OCI-LY3 (cell line): ENCODE measurements at regions not wholly inside any gene's neighbourhood (a gene's known extent, or its start where the extent isn't known, plus 50 kb on each side); places are given as distances from the start of the nearest gene placed in this dataset.

ENCODE experiments used
- H2AFZ ChIP-seq: fragments of 200-600, 300-600 bp; shearing (Covaris generic); 2 replicates; pipeline ENCODE4 v1.6.0; 2014; ENCODE audit warnings: antibody characterized with exemption, low read depth, low read length
- H3K27ac ChIP-seq: fragments of 200-600, 300-600 bp; sonication (generic); 2 replicates; pipeline ENCODE4 v1.5.1; 2014; ENCODE audit warnings: mild to moderate bottlenecking, low read length, moderate library complexity, mixed read lengths
- H3K27me3 ChIP-seq: fragments of 200-600, 300-600 bp; sonication (generic); 2 replicates; pipeline ENCODE4 v1.6.1; 2014; ENCODE audit warnings: low read depth, low read length, mixed read lengths
- H3K36me3 ChIP-seq: fragments of 200-600, 300-600 bp; sonication (generic); replicated peaks from 2 replicates; pipeline ENCODE3; 2014; ENCODE audit warnings: low read depth, low read length, mixed read lengths
- H3K4me1 ChIP-seq: fragments of 300-600, 200-600 bp; sonication (generic); 2 replicates; pipeline ENCODE4 v1.6.1; 2014; ENCODE audit warnings: low read length, mixed read lengths
- H3K4me2 ChIP-seq: fragments of 200-600, 300-600 bp; sonication (generic); 2 replicates; pipeline ENCODE4 v1.6.1; 2014; ENCODE audit warnings: low read length, mixed read lengths
- H3K4me3 ChIP-seq: fragments of 300-600, 200-600 bp; sonication (generic); 2 replicates; pipeline ENCODE4 v1.5.1; 2014; ENCODE audit warnings: antibody characterized with exemption, mild to moderate bottlenecking, low read length, moderate library complexity
- H3K79me2 ChIP-seq: fragments of 300-600, 200-600 bp; shearing (Covaris generic); 2 replicates; pipeline ENCODE4 v1.6.1; 2014; ENCODE audit warnings: mild to moderate bottlenecking, low read length, mixed read lengths
- H3K9ac ChIP-seq: fragments of 300-600, 200-600 bp; shearing (Covaris generic); 2 replicates; pipeline ENCODE4 v1.6.0; 2014; ENCODE audit warnings: mild to moderate bottlenecking, low read length, moderate library complexity
- H3K9me3 ChIP-seq: fragments of 200-600, 300-600 bp; shearing (Covaris generic); 2 replicates; pipeline ENCODE4 v1.6.1; 2014; ENCODE audit warnings: low read length, mixed read lengths; ENCODE audit not compliant: insufficient read depth
- H4K20me1 ChIP-seq: fragments of 200-600, 300-600 bp; sonication (generic); 2 replicates; pipeline ENCODE4 v1.6.1; 2016; ENCODE audit warnings: low read length, mixed read lengths; ENCODE audit not compliant: insufficient read depth
- EZH2phosphoT487 ChIP-seq: fragments of 200-600 bp; shearing (Covaris generic); IDR thresholded peaks from 2 replicates; pipeline ENCODE4 v1.6.1; 2018; ENCODE audit warnings: antibody characterized with exemption, mixed run types, low read depth
- TF ChIP-seq, protein P1 (sequence below): fragments of 200-600, 300-600 bp; sonication (generic); IDR thresholded peaks from 2 replicates; pipeline ENCODE4 v1.5.1; 2014; ENCODE audit warnings: antibody characterized with exemption, low read length, low read depth

GRCh38 chr6:9040718-9041117 lies 605.4 kb upstream of the SLC35B3 start:
- Histone ChIP-seq H2AFZ (no peak overlapping the region), H3K4me2 (no peak overlapping the region), H3K4me1 (no peaks in the 10 kb centered on the region), H3K27ac (no peak overlapping the region), H3K9ac (no peak overlapping the region), H4K20me1 (no peaks in the 10 kb centered on the region), H3K27me3 (no peaks in the 10 kb centered on the region), H3K79me2 (no peaks in the 10 kb centered on the region), H3K9me3 (no peaks in the 10 kb centered on the region), H3K36me3 (no peaks in the 10 kb centered on the region), H3K4me3 (no peak overlapping the region)
- TF ChIP-seq EZH2phosphoT487, result no peak
- TF ChIP-seq, protein P1, sequence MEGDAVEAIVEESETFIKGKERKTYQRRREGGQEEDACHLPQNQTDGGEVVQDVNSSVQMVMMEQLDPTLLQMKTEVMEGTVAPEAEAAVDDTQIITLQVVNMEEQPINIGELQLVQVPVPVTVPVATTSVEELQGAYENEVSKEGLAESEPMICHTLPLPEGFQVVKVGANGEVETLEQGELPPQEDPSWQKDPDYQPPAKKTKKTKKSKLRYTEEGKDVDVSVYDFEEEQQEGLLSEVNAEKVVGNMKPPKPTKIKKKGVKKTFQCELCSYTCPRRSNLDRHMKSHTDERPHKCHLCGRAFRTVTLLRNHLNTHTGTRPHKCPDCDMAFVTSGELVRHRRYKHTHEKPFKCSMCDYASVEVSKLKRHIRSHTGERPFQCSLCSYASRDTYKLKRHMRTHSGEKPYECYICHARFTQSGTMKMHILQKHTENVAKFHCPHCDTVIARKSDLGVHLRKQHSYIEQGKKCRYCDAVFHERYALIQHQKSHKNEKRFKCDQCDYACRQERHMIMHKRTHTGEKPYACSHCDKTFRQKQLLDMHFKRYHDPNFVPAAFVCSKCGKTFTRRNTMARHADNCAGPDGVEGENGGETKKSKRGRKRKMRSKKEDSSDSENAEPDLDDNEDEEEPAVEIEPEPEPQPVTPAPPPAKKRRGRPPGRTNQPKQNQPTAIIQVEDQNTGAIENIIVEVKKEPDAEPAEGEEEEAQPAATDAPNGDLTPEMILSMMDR, result no peak

- H3K4me1 ChIP-seq, result no peaks in the 10 kb centered on the region
- H2AFZ ChIP-seq, result no peak overlapping the region
- TF ChIP-seq EZH2phosphoT487, result no peak
- TF ChIP-seq, protein P1, result no peak
- no peak overlapping the region for H3K27ac ChIP-seq
- no peaks in the 10 kb centered on the region for H3K36me3 ChIP-seq
- H3K4me3 ChIP-seq, result no peak overlapping the region
- no peaks in the 10 kb centered on the region for H3K9me3 ChIP-seq
- no peaks in the 10 kb centered on the region for H3K27me3 ChIP-seq
- no peaks in the 10 kb centered on the region for H3K79me2 ChIP-seq
- no peaks in the 10 kb centered on the region for H4K20me1 ChIP-seq
- no peak overlapping the region for H3K9ac ChIP-seq
- no peak overlapping the region for H3K4me2 ChIP-seq
Observed at GRCh38 chr6:9039258-9039657, 603.9 kb upstream of the SLC35B3 start.

GRCh38 chr6:9028086-9028485 lies 592.7 kb upstream of the SLC35B3 start:
- no peaks in the 10 kb centered on the region for H3K4me1 ChIP-seq
- no peaks in the 10 kb centered on the region for H3K9me3 ChIP-seq
- H3K27ac ChIP-seq, result no peak overlapping the region
- H3K9ac ChIP-seq, result no peak overlapping the region
- no peaks in the 10 kb centered on the region for H3K27me3 ChIP-seq
- H3K36me3 ChIP-seq, result no peaks in the 10 kb centered on the region
- H3K4me3 ChIP-seq, result no peak overlapping the region
- H4K20me1 ChIP-seq, result no peaks in the 10 kb centered on the region
- H3K4me2 ChIP-seq, result no peak overlapping the region
- H2AFZ ChIP-seq, result no peak overlapping the region
- no peaks in the 10 kb centered on the region for H3K79me2 ChIP-seq
- no peak for TF ChIP-seq EZH2phosphoT487
- TF ChIP-seq, protein P1, result no peak

- no peaks in the 10 kb centered on the region for H3K27me3 ChIP-seq
- H3K27ac ChIP-seq, result no peak overlapping the region
- H3K4me3 ChIP-seq, result no peak overlapping the region
- no peaks in the 10 kb centered on the region for H3K36me3 ChIP-seq
- no peak for TF ChIP-seq EZH2phosphoT487
- TF ChIP-seq, protein P1, result no peak
- no peak overlapping the region for H3K9ac ChIP-seq
- no peak overlapping the region for H3K4me2 ChIP-seq
- H4K20me1 ChIP-seq, result no peaks in the 10 kb centered on the region
- H2AFZ ChIP-seq, result no peak overlapping the region
- H3K9me3 ChIP-seq, result no peaks in the 10 kb centered on the region
- no peaks in the 10 kb centered on the region for H3K4me1 ChIP-seq
- H3K79me2 ChIP-seq, result no peaks in the 10 kb centered on the region
Observed at GRCh38 chr6:9025796-9026394, 590.5 kb upstream of the SLC35B3 start.
